ENCODE measurements at regions not wholly inside any gene's neighbourhood (a gene's known extent, or its start where the extent isn't known, plus 50 kb on each side); places are given as distances from the start of the nearest gene placed in this dataset.

DNA sequence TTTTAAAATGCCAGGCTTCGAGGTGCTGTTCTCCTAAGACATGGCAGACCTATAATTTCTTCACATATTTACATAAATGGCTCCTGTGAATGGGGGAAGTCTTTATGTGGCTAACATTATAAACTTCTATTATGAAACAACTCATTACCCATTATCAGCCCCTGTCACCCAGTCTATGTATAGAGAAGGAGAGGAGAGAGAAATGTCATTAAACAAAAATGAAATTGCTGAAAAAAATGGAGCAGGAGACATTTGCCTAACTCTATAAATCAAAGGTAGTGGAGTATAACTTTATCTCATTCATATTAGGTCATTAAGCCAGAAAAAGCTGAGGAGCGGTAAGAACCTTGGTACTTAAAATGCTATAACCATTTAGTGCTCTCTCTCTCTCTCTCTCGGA is 71.9 kb upstream of the KRR1 start:
- TF ChIP-seq, protein P1, sequence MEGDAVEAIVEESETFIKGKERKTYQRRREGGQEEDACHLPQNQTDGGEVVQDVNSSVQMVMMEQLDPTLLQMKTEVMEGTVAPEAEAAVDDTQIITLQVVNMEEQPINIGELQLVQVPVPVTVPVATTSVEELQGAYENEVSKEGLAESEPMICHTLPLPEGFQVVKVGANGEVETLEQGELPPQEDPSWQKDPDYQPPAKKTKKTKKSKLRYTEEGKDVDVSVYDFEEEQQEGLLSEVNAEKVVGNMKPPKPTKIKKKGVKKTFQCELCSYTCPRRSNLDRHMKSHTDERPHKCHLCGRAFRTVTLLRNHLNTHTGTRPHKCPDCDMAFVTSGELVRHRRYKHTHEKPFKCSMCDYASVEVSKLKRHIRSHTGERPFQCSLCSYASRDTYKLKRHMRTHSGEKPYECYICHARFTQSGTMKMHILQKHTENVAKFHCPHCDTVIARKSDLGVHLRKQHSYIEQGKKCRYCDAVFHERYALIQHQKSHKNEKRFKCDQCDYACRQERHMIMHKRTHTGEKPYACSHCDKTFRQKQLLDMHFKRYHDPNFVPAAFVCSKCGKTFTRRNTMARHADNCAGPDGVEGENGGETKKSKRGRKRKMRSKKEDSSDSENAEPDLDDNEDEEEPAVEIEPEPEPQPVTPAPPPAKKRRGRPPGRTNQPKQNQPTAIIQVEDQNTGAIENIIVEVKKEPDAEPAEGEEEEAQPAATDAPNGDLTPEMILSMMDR (IDR thresholded peaks at IDR 0.05) = no peak
- H3K4me3 ChIP-seq = no peak overlapping the region
- no peak overlapping the region for H3K27ac ChIP-seq
- DNase-seq (ENCODE audit: low spot score) = no peak

DNA sequence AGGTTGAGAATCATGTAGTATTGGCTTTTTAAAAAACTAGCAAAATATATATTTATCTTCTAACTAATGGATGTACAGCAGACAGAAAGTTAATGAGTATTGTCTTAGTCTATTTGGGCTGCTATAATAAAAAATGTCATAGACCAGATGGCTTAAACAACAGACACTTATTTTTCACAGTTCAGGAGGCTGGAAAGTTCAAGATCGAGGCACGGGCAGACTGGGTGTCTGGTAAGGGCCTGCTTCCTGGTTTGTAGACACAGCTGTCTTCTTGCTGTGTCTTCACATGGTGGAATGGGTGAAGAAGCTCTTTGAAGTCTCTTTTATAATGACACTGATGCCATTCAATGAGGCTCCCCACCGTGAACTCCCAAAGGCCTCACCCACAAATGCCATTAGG is 70.1 kb upstream of the KRR1 start:
- DNase-seq (ENCODE audit: low spot score) = no peak
- no peak overlapping the region for H3K4me3 ChIP-seq
- TF ChIP-seq, protein P1 (IDR thresholded peaks at IDR 0.05) = no peak
- H3K27ac ChIP-seq = no peak overlapping the region

DNA sequence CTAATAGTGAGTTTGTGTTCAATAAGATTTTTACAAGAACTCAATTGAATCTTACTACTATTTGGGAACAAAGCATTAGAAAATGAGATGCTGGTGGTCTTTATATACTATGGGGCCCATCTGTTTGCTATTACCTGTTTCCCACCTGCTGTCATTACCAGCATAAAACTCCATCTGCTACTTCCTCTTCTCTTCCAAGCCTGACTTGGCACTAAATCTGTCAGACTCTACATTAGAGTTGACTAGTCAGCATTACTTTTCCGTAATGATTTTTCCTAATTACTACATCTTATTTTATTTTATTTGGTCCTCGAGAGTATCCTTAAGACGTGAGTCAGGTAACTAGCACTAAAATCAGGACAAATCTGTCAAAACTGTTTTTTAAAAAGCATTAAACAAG is 68.1 kb upstream of the KRR1 start:
- H3K4me3 ChIP-seq = no peak overlapping the region
- H3K27ac ChIP-seq = no peak overlapping the region
- TF ChIP-seq, protein P1 (IDR thresholded peaks at IDR 0.05) = no peak
- no peak for DNase-seq (ENCODE audit: low spot score)

DNA sequence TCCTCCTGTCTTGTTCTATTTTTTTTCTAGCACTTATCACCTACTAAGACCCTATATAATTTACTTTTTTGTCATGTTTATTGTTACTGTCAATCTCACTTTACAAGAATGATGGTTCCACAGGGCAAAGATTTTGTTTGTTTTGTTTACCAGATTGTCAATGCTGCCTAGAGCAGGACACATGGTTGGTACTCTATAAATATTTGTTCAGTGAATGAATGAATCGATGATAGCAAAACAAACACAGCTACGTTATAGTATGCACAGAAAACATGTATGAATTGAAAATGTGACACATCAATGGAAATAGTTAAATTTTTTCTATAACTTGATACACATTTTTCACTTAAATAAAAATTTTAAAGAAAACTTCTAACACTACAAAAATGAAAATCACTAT is 67.1 kb upstream of the KRR1 start:
- Histone ChIP-seq H3K27ac (no peak overlapping the region), H3K4me3 (no peak overlapping the region)
- DNase-seq (ENCODE audit: low spot score) = no peak
- TF ChIP-seq, protein P1 (IDR thresholded peaks at IDR 0.05) = no peak

DNA sequence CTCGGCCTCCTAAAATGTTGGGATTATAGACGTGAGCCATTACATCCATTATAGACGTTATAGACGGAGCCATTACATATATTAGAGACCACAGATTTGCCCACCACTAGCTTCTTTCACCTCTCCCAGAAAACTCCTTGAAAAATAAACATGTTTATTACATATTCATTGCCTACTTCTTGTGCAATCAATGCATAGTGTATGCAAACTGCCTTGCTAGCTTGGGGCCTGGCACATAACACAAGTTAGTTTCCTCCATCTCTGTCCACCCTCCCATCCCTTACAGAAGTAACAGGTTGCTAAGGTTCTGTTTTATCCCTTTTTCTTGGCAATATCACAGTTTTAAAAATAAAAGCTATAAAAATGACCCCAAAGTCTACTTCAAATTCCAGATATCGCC is 66.4 kb upstream of the KRR1 start:
- Histone ChIP-seq H3K4me3 (no peak overlapping the region), H3K27ac (no peak overlapping the region)
- TF ChIP-seq, protein P1 (IDR thresholded peaks at IDR 0.05) = no peak
- DNase-seq (ENCODE audit: low spot score) = no peak

DNA sequence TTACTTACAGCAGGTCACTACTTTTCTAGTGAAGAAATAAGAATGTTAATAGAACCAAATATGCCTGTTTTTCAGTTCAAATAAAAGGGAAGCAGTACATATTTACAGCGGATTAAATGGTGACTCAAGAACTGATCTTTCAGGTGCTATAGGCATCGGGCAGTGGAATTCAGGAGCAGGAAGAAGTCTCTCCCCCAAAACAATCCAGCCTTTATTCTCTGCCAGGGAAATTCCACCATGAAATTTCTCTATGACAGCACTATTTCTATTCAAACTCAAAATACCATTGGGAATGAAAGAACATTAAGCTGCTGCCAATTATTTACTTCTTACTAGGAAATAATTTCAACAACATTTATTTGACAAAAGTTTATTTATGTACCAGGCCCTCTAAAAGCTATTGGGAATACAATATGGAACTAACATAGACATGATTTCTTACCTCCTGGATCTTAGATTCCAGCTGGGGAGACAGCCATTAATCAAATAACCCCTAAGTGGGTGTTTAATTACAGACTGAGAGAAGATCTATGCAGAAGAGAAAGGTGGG is 60.3 kb upstream of the KRR1 start:
- H3K4me3 ChIP-seq = no peak overlapping the region
- no peak overlapping the region for H3K27ac ChIP-seq
- DNase-seq (ENCODE audit: low spot score) = no peak
- TF ChIP-seq, protein P1 (IDR thresholded peaks at IDR 0.05) = no peak

DNA sequence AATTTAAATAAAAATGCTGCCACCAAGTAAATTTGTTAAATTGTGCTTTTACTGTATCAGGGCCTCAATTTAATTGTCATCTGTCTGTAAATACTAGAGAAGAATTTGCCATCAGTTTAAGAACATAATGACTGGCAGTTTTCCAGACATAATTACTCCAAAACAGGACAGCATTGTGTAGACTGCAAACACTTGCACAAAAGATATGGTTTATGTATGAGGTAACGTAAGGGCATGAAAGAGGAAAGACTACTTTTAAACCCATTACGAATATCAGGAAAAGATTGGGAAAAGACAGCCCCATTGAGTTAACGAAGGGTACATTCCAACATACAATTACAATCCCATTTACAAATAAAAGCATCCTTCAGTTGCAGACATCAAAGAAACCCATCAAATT is 59.8 kb upstream of the KRR1 start:
- TF ChIP-seq, protein P1 (IDR thresholded peaks at IDR 0.05) = no peak
- Histone ChIP-seq H3K4me3 (no peak overlapping the region), H3K27ac (no peak overlapping the region)
- no peak for DNase-seq (ENCODE audit: low spot score)

All from coronary artery (tissue), 2 donors.